ENCODE measurements at regions not wholly inside any gene's neighbourhood (a gene's known extent, or its start where the extent isn't known, plus 50 kb on each side); places are given as distances from the start of the nearest gene placed in this dataset.

DNA sequence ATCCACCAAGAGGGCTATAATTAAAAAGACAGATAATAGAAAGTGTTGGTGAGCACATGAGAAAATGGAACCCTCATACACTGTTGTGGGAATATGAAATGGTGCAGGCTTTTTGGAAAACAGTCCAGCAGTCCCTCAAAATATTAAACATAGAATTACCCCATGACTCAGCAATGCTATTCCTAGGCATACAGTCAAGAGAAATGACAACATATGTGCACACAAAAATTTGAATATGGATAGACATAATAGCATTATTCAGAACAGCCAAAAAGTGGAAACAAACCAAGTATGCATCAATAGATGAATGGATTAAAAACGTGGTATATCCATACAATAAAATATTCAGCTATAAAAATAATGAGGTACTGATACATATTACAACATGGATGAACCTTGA is 64.5 kb upstream of the GDF10 start:
- no peak overlapping the region for H3K4me2 ChIP-seq (replicated peaks; ENCODE audit: low read depth, low read length, poor library complexity, severe bottlenecking)
- ATAC-seq (ENCODE audit: low read depth): no peak
- no peaks in the 10 kb centered on the region for H3K27me3 ChIP-seq (replicated peaks in 1 of 4; ENCODE audit: control extremely low read depth in 1 of 4, control insufficient read depth in 3 of 4, insufficient read depth in 4 of 4, low read length in 3 of 4)
- H3K9me3 ChIP-seq (ENCODE audit: control extremely low read depth in 1 of 3, control insufficient read depth in 2 of 3, insufficient read depth in 1 of 3, low read length in 2 of 3): no peaks in the 10 kb centered on the region
- ChIA-PET POLR2A (no interaction called here), CTCF (no interaction called here)
- H3K36me3 ChIP-seq (replicated peaks in 1 of 2; ENCODE audit: control extremely low read depth in 1 of 2, control insufficient read depth in 1 of 2, extremely low read depth in 1 of 2, insufficient read depth in 2 of 2, low read length in 1 of 2): no peaks in the 10 kb centered on the region
- peaks cover 0 to 2% of the 10 kb centered on the region in 2 donors for H3K4me1 ChIP-seq (ENCODE audit: control insufficient read depth in 2 of 2, insufficient read depth in 2 of 2, low read length in 2 of 2)
- Mint-ChIP-seq H3K4me3 (no peak overlapping the region), H3K9me3 (ENCODE audit: insufficient read depth) (no peaks in the 10 kb centered on the region), H3K4me1 (peaks cover 4% of the 10 kb centered on the region), H3K27me3 (no peaks in the 10 kb centered on the region), H3K27ac (no peak overlapping the region)
- H3K27ac ChIP-seq (ENCODE audit: low read length in 2 of 2): no peak overlapping the region
- TF ChIP-seq, protein P1, sequence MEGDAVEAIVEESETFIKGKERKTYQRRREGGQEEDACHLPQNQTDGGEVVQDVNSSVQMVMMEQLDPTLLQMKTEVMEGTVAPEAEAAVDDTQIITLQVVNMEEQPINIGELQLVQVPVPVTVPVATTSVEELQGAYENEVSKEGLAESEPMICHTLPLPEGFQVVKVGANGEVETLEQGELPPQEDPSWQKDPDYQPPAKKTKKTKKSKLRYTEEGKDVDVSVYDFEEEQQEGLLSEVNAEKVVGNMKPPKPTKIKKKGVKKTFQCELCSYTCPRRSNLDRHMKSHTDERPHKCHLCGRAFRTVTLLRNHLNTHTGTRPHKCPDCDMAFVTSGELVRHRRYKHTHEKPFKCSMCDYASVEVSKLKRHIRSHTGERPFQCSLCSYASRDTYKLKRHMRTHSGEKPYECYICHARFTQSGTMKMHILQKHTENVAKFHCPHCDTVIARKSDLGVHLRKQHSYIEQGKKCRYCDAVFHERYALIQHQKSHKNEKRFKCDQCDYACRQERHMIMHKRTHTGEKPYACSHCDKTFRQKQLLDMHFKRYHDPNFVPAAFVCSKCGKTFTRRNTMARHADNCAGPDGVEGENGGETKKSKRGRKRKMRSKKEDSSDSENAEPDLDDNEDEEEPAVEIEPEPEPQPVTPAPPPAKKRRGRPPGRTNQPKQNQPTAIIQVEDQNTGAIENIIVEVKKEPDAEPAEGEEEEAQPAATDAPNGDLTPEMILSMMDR (IDR thresholded peaks at IDR 0.05): no peak
- no peak for TF ChIP-seq EZH2 (IDR thresholded peaks at IDR 0.05; ENCODE audit: borderline replicate concordance, insufficient read depth, low read depth, low read length, poor library complexity, severe bottlenecking)
- no peak overlapping the region for H3K9ac ChIP-seq (ENCODE audit: low read length)
- H3K79me2 ChIP-seq (ENCODE audit: control insufficient read depth, insufficient read depth, low read length): no peaks in the 10 kb centered on the region
- H2AFZ ChIP-seq (ENCODE audit: insufficient read depth, low read depth, low read length, poor library complexity, severe bottlenecking): no peak overlapping the region
- no CpG with 5 or more reads among the region's 1 CpG for WGBS (ENCODE audit: insufficient coverage)
- H3K4me3 ChIP-seq (ENCODE audit: control extremely low read depth in 1 of 5, extremely low read depth in 1 of 5, insufficient read depth in 1 of 5, low read depth in 2 of 5, low read length in 4 of 5): no peak overlapping the region
- intact Hi-C loops (cut with micrococcal nuclease): no loop called here
- no peaks in the 10 kb centered on the region for H4K20me1 ChIP-seq (ENCODE audit: control insufficient read depth, insufficient read depth, low read length, poor library complexity, severe bottlenecking)
- no peak for DNase-seq

DNA sequence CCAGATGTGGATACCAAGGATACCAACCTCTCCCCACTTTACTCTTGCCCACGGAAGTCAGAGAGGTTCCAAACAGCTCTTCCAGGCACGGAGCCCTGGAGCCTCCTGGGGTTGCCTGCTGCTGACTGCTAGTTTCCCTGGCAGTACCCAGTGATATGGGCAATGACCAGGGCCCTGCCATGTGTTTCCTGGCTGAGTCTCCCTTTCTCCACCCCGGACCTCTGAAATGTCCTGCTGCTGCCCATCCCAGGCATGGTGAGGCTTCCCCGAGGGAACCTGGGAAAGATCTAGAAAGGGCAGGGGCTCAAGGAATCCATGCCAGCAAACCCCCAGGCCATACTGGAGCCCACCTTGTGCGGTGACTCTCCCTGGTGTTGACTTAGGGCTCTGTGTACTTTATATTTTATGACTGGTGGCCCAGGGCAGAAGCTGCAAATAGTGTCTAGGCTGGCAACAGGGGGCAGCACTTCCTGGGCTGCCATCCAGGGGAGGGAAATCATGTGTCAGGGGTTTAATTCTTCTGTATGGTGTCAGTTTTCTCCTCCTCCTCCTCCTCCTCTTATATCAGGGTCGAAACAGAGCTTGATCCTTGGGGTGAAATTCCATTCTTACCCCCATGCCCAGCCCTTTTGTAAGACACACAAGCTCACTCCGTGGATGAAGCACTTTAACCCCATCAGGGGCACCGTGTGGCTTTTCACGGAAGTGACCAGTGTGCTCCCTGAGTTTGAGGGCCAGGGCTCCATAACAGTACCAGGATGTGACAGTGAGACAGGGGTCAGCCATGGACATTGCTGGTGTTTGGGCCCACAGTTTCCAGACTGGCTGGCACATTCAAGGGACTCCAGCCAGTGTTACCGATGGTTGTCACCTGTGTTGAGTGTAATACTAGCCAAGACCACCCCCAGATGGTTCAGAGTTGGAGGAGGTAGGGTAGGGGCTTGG is 62.4 kb upstream of the GDF10 start:
- TF ChIP-seq, protein P1 (IDR thresholded peaks at IDR 0.05): no peak
- TF ChIP-seq EZH2 (IDR thresholded peaks at IDR 0.05; ENCODE audit: borderline replicate concordance, insufficient read depth, low read depth, low read length, poor library complexity, severe bottlenecking): no peak
- peaks cover 0 to 2% (median 0%) of the 10 kb centered on the region in 4 experiments for H3K27me3 ChIP-seq (replicated peaks in 1 of 4; ENCODE audit: control extremely low read depth in 1 of 4, control insufficient read depth in 3 of 4, insufficient read depth in 4 of 4, low read length in 3 of 4)
- H3K4me2 ChIP-seq (replicated peaks; ENCODE audit: low read depth, low read length, poor library complexity, severe bottlenecking): no peak overlapping the region
- Mint-ChIP-seq H3K27ac (no peak overlapping the region), H3K4me1 (peaks cover 4% of the 10 kb centered on the region), H3K4me3 (no peak overlapping the region), H3K27me3 (no peaks in the 10 kb centered on the region), H3K9me3 (ENCODE audit: insufficient read depth) (no peaks in the 10 kb centered on the region)
- ATAC-seq (ENCODE audit: low read depth) (no peak), DNase-seq (no peak)
- no peaks in the 10 kb centered on the region for H4K20me1 ChIP-seq (ENCODE audit: control insufficient read depth, insufficient read depth, low read length, poor library complexity, severe bottlenecking)
- no peak overlapping the region for H3K27ac ChIP-seq (ENCODE audit: low read length in 2 of 2)
- no peak overlapping the region for H3K4me3 ChIP-seq (ENCODE audit: control extremely low read depth in 1 of 5, extremely low read depth in 1 of 5, insufficient read depth in 1 of 5, low read depth in 2 of 5, low read length in 4 of 5)
- 89% methylated on average over 9 of the region's 10 CpGs for WGBS (ENCODE audit: insufficient coverage)
- H3K9me3 ChIP-seq (ENCODE audit: control extremely low read depth in 1 of 3, control insufficient read depth in 2 of 3, insufficient read depth in 1 of 3, low read length in 2 of 3): no peaks in the 10 kb centered on the region
- no peak overlapping the region for H2AFZ ChIP-seq (ENCODE audit: insufficient read depth, low read depth, low read length, poor library complexity, severe bottlenecking)
- no peaks in the 10 kb centered on the region for H3K79me2 ChIP-seq (ENCODE audit: control insufficient read depth, insufficient read depth, low read length)
- no peaks in the 10 kb centered on the region for H3K36me3 ChIP-seq (replicated peaks in 1 of 2; ENCODE audit: control extremely low read depth in 1 of 2, control insufficient read depth in 1 of 2, extremely low read depth in 1 of 2, insufficient read depth in 2 of 2, low read length in 1 of 2)
- no peak overlapping the region for H3K9ac ChIP-seq (ENCODE audit: low read length)
- ChIA-PET CTCF (interaction anchor here (0.8 kb wide), 1 partner anchor 42 kb away, joined by 3 read pairs; no protein-coding TSS in a partner anchor), POLR2A (no interaction called here)
- intact Hi-C loops (cut with micrococcal nuclease): no loop called here
- H3K4me1 ChIP-seq (ENCODE audit: control insufficient read depth in 2 of 2, insufficient read depth in 2 of 2, low read length in 2 of 2): peaks cover 0 to 2% of the 10 kb centered on the region in 2 donors
